ENCODE measurements at regions not wholly inside any gene's neighbourhood (a gene's known extent, or its start where the extent isn't known, plus 50 kb on each side); places are given as distances from the start of the nearest gene placed in this dataset.

DNA sequence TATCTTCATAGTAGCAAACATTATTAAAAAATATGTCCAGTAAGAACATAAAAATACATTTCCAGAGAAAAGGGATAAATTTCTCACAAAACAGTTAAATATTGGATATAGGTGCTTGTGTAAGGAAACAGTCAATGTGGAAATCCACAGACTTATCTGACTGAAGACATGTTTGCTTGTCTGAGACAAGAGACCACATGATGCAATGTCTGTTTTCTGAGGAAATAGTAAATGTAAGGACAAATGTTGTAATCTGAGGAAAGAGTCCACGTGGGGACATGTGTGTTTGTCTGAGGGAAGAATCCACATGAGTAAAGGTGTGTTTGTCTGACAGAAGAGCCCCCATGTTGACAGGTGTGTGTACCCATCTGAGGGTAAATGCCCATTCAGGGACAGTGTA is 1093.2 kb downstream of the TMEM121 start:
- TF ChIP-seq, protein P1, sequence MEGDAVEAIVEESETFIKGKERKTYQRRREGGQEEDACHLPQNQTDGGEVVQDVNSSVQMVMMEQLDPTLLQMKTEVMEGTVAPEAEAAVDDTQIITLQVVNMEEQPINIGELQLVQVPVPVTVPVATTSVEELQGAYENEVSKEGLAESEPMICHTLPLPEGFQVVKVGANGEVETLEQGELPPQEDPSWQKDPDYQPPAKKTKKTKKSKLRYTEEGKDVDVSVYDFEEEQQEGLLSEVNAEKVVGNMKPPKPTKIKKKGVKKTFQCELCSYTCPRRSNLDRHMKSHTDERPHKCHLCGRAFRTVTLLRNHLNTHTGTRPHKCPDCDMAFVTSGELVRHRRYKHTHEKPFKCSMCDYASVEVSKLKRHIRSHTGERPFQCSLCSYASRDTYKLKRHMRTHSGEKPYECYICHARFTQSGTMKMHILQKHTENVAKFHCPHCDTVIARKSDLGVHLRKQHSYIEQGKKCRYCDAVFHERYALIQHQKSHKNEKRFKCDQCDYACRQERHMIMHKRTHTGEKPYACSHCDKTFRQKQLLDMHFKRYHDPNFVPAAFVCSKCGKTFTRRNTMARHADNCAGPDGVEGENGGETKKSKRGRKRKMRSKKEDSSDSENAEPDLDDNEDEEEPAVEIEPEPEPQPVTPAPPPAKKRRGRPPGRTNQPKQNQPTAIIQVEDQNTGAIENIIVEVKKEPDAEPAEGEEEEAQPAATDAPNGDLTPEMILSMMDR (IDR thresholded peaks at IDR 0.05; ENCODE audit: low read depth, low read length, poor library complexity, severe bottlenecking), result no peak
- no peak for TF ChIP-seq EZH2phosphoT487 (IDR thresholded peaks at IDR 0.05; ENCODE audit: borderline replicate concordance, low read length)

Measured in DOHH2 (cell line).